ENCODE measurements at regions not wholly inside any gene's neighbourhood (a gene's known extent, or its start where the extent isn't known, plus 50 kb on each side); places are given as distances from the start of the nearest gene placed in this dataset.

- TF ChIP-seq EZH2 (IDR thresholded peaks at IDR 0.05; ENCODE audit: low read depth) (no peak), CTCF (conservative IDR thresholded peaks at IDR 0.05) (no peak)
These were observed 665.8 kb upstream of the POU3F4 start for GRCh38 chrX:82842286-82842685.
